ENCODE measurements at regions not wholly inside any gene's neighbourhood (a gene's known extent, or its start where the extent isn't known, plus 50 kb on each side); places are given as distances from the start of the nearest gene placed in this dataset.
"Not testable (repeated sequence)": the region's sequence is repeated elsewhere in the genome, so short reads cannot be mapped to it uniquely, and the experiment has no call there.

DNA sequence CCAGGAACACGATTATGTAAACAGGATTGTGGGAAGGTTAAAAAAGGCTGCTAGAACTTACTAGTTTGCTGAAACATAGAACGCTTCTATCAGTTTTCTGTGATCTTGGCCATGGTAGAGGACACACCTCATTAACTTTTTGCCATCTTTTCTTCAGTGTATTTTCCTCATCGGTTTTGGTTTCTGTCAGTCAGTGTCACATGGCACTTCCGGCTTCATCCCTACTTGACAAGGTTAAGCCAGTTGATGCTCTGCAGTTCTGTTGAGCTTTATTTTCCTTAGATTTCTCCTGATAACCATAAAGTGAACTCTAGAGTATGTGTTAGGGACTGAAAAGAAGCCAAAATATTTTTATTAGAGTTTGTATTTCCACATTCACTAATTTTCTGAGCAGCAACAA is 147.5 kb downstream of the NDFIP2 start:
- no peak for DNase-seq (ENCODE audit: low spot score)
- Mint-ChIP-seq H3K9me3 (peaks cover 2% of the 10 kb centered on the region), H3K27ac (no peak overlapping the region), H3K4me3 (no peak overlapping the region), H3K27me3 (peaks cover 5 to 22% of the 10 kb centered on the region in 2 donors), H3K36me3 (no peaks in the 10 kb centered on the region), H3K4me1 (ENCODE audit: low read depth in 2 of 2) (no peaks in the 10 kb centered on the region)
- no peak for ATAC-seq

DNA sequence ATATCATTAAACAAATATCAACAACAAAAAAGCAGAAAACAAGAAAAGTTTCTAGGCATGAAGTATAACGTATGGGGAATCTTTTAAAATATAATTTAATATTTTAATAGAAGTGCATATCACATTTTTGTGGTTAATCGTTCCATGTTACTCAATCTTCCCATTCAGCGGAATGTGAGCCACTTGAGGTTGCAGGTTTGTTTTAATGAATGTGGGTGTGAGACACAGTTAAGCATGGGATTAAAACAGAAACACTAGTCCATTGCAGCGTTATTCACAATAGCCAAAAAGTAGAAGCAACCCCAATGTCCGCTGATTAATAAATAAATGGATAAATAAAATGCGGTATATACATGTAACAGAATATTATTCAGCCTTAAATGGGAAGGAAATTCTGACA is 146.0 kb downstream of the NDFIP2 start:
- H3K36me3 Mint-ChIP-seq: no peaks in the 10 kb centered on the region
- no peaks in the 10 kb centered on the region for H3K9me3 Mint-ChIP-seq
- H3K4me1 Mint-ChIP-seq (ENCODE audit: low read depth in 2 of 2): no peaks in the 10 kb centered on the region

DNA sequence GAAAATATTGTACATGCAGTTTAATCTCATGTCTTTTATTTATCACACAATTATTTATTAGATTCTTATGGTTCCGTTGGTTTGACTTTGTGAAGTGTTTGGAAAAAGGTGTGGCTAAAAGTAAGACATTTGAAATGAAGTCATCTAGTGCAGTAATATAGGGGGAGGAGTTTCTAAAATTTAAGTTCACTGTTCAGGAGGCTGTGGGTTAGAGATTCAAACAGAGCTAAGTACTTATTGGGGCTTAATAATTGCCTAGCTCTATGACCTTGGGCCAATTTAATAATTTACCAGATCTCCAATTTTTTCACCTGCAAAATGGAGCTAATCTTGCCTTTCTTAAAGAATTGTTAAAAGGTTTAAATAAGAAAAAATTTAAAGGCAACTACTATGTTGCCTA is 144.6 kb downstream of the NDFIP2 start:
- Mint-ChIP-seq H3K4me1 (ENCODE audit: low read depth in 2 of 2) (no peaks in the 10 kb centered on the region), H3K36me3 (no peaks in the 10 kb centered on the region), H3K9me3 (no peaks in the 10 kb centered on the region), H3K27ac (no peak overlapping the region), H3K27me3 (peaks cover 2 to 12% of the 10 kb centered on the region in 2 donors), H3K4me3 (no peak overlapping the region)
- ATAC-seq (no peak), DNase-seq (ENCODE audit: low spot score) (no peak)

More for the DNA sequence above, 146.0 kb downstream of the NDFIP2 start:
- Mint-ChIP-seq H3K27me3 (peaks cover 2 to 17% of the 10 kb centered on the region in 2 donors), H3K27ac (no peak overlapping the region), H3K4me3 (no peak overlapping the region)
- no peak for DNase-seq (ENCODE audit: low spot score)
- no peak for ATAC-seq

DNA sequence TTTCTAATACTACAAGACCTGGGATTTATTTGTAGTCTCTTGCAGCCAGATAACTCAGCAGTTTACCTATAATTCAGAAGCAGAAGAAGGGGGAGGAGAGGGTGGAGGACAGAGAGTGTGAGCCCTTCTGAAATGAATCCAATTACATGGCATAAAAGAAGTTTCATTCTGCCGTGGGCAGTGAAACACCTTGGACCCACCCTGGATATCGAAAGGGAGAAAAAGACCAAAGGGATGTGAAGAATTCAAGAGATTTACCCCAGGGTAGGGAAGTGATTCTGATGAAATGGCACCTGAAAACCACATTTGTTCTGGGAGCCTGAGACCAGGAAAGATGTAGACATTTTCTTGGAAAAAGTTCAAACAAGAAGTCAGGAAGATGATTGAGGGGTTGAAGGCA is 140.9 kb downstream of the NDFIP2 start:
- H3K4me3 Mint-ChIP-seq: no peak overlapping the region
- peaks cover under 1 to 5% of the 10 kb centered on the region in 2 donors for H3K27me3 Mint-ChIP-seq
- no peaks in the 10 kb centered on the region for H3K4me1 Mint-ChIP-seq (ENCODE audit: low read depth in 2 of 2)
- no peaks in the 10 kb centered on the region for H3K36me3 Mint-ChIP-seq
- ATAC-seq (no peak), DNase-seq (ENCODE audit: low spot score) (no peak)
- peaks cover 4% of the 10 kb centered on the region for H3K9me3 Mint-ChIP-seq
- H3K27ac Mint-ChIP-seq: no peak overlapping the region

DNA sequence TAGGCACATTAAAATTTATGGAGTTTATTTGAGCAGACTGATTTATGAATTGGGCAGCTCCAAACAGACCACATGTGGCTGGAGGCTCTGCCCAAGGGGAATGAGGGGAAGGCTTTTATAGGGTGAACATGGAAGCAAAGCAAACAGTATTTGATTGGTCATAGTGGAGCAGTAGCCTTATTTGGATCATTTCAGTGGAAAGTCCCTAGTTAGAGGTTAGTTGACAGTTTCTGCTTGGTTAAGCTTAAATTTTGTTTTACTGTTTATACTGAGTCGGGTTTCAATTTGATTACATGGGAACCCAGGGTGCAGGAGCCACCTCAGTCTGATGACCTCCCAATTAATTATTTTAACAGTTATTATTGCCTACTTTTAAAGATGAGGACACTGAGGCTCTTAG is 140.5 kb downstream of the NDFIP2 start:
- Mint-ChIP-seq H3K27me3 (peaks cover 0 to 5% of the 10 kb centered on the region in 2 donors), H3K27ac (no peak overlapping the region), H3K9me3 (peaks cover 4% of the 10 kb centered on the region), H3K36me3 (no peaks in the 10 kb centered on the region), H3K4me1 (ENCODE audit: low read depth in 2 of 2) (no peaks in the 10 kb centered on the region), H3K4me3 (no peak overlapping the region)
- DNase-seq (ENCODE audit: low spot score) (no peak), ATAC-seq (no peak)

DNA sequence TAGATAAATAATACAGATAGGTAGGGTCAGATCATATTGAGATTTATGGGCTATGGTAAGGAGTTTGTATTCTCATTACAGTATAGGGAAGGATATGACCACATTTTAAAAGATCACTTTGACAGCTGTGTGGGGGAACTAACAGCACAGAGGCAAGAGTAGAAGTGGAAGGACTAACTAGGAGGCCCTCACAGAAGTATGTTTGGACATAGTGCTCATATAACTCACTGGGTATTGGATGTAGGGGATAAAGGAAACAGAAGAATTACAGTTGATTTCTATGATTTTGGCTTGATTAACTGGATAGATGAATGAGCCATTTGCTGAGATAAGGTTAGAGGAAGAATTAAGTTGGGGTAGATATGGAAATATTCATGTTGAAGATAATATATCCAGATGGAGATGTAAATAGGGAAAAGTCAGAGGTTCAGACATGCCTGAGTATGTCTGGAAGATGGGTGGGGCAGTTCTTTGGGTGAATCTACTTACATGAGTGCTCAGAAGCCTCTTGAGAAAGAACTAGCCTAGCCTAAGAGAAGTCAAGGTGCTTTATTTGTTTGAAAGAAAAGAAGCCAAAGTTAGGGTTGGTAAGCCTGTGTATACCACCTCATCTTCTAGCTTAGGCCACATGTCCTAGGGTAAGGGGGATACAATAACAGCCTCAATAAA is 133.4 kb downstream of the NDFIP2 start:
- Mint-ChIP-seq H3K9me3 (peaks cover 8% of the 10 kb centered on the region), H3K27me3 (peaks cover 9% of the 10 kb centered on the region in 2 donors), H3K27ac (no peak overlapping the region), H3K4me1 (ENCODE audit: low read depth in 2 of 2) (no peaks in the 10 kb centered on the region), H3K4me3 (no peak overlapping the region), H3K36me3 (peaks cover 4% of the 10 kb centered on the region)
- ATAC-seq (no peak), DNase-seq (ENCODE audit: low spot score) (no peak)

DNA sequence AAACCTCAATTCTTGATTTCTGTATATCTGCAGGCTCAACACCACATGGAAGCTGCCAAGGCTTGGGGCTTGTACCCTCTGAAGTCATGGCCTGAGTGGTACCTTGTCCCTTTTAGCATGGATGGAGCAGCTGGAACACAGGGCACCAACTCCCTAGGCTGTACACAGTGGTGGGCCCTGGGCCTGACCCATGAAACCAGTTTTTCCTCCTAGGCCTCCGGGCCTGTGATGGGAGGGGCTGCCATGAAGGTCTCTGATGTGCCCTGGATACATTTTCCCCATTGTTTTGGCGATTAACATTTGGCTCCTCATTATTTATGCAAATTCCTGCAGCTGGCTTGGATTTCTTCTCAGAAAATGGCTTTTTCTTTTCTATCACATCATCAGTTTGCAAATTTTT is 131.6 kb downstream of the NDFIP2 start:
- ATAC-seq (no peak), DNase-seq (ENCODE audit: low spot score) (no peak)
- Mint-ChIP-seq H3K4me1 (ENCODE audit: low read depth in 2 of 2) (no peaks in the 10 kb centered on the region), H3K36me3 (peaks cover 4% of the 10 kb centered on the region), H3K27me3 (peaks cover 7 to 9% of the 10 kb centered on the region in 2 donors), H3K4me3 (no peak overlapping the region), H3K9me3 (peaks cover 8% of the 10 kb centered on the region), H3K27ac (no peak overlapping the region)

DNA sequence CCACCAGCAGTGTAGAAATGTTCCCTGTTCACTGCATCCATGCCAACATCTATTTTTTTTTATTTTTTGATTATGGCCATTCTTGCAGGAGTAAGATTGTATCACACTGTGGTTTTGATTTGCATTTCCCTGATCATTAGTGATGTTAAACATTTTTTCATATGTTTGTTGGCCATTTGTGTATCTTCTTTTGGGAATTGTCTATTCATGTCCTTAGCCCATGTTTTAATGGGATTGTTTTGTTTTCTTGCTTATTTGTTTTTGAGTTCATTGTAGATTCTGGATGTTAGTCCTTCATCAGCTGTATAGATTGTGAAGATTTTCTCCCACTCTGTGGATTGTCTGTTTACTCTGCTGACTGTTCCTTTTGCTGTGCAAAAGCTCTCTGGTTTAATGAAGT is 126.9 kb downstream of the NDFIP2 start:
- ATAC-seq; H3K36me3 Mint-ChIP-seq; H3K27ac Mint-ChIP-seq; DNase-seq (ENCODE audit: low spot score); H3K4me3 Mint-ChIP-seq; H3K27me3 Mint-ChIP-seq; H3K4me1 Mint-ChIP-seq (ENCODE audit: low read depth in 2 of 2); H3K9me3 Mint-ChIP-seq: not testable (repeated sequence)

Measured in natural killer cell treated with Interleukin-12 subunit alpha and Interleukin-12 subunit beta and Interleukin-15 and Interleukin-18, amount 100 ng/mL, for 72 hours (primary cell).